ENCODE measurements at regions not wholly inside any gene's neighbourhood (a gene's known extent, or its start where the extent isn't known, plus 50 kb on each side); places are given as distances from the start of the nearest gene placed in this dataset.

DNA sequence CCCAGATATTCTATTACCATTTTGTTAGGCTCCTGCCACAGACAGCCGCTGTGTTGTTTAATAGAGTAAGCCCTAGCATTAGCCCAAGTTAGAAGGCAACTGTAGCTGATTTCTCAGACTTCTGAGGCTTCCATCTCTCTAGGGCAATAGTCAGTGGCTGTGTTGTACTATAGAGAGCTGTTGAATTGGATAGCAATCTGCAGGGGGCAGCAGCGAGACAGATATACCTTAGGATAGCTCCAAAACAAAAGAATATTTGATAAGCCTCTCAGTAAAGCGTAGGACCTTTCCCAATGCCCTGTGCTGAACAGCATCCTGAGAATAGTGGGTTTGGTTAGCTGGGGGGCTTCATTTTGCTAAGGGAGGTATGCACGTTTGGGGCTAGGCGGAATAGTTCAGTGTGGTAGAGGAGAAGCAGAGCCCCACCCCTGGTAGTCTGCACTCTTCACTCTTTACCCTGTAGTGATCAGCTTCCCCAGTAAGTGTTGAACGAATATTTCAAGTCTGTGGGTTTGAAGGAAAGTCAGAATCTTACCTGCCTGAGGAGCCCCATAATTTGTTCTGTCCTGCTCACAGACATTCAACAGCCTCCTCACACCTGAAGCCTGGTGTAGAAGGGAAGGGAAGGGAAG is 515.1 kb downstream of the INSC start:
- TF ChIP-seq EZH2 (IDR thresholded peaks at IDR 0.05): no peak
- TF ChIP-seq POLR2AphosphoS5 (IDR thresholded peaks at IDR 0.05; ENCODE audit: borderline replicate concordance, low read depth, low read length): no peak

All from SK-N-MC (cell line).